Ammon's horn (tissue), 1 donor: ENCODE measurements at regions not wholly inside any gene's neighbourhood (a gene's known extent, or its start where the extent isn't known, plus 50 kb on each side); places are given as distances from the start of the nearest gene placed in this dataset.
"Not testable (repeated sequence)": the region's sequence is repeated elsewhere in the genome, so short reads cannot be mapped to it uniquely, and the experiment has no call there.

Experiments used
- DNase-seq: peaks from one replicate; pipeline ENCODE4 v3.0.0-alpha.2; 2016; ENCODE audit warnings: low spot score

DNA sequence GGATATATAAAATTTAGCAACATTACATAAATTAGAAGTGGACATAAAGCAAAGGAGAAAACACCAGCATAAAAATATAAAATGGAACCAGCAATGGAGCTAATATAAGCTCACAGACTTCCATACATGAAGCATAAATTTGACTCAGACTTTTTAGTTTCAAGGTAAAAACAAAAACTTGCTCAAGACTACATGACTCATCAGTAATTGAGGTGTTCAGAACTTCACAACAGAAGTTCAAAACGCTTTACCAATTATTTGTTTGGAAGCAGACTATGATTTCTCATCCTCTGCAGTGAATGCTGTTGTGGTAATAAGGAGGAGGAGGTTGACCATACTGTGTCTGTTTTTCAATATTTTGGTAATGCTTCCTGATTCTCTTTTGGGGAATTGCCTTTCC, 192.0 kb upstream of the MEIS1 start:
- DNase-seq: not testable (repeated sequence)

DNA sequence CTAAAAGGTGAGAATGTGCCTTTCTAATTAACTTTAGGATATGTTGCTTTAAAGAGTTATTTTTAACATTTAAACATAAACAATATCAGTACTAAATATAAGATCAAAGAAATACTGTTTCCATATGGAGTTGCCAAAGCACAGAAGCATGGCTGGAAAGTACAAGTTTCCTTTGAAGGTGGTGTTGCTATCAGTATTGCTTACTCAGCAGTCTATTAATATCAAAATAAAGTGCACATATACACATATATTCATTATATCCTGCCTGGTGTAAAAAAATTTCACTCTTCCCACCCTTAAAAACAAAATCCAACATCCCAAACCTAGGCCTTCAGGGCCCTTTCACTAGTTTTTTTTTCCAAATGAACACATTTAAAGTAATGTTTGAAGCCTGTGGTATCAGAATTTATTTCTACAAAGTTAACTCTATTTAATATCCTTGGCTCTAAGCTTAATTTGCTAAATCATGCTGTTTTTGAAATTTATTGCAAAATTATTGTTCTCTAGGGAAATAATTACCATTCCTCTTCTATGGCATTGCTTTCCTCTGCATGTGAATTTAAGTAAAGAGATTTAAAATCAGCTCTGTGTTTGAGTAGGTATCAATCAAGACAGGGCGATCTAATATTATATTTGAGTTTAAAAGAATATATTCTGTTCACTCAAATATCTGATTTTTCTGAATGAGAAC, 192.7 kb upstream of the MEIS1 start:
- no peak for DNase-seq

DNA sequence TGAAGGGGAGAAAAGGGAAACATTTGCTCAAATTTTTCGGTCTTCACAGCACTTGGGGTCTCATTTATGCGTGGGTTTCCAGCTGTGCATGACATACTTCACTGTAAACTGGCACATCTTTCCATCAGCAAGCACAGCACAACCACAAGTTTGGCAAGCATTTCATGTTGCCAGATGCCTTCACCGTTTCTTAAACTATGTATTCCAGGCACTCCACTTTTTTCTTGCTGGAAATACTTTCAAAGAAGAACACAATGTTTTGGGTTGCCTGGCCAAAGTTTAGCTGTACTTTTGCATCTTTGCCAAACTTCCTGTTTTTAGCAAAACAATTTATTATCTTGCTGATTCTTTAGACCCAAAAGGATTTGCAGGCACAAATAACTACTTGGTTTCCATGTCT, 194.6 kb upstream of the MEIS1 start:
- peak; percentile 22 for DNase-seq

DNA sequence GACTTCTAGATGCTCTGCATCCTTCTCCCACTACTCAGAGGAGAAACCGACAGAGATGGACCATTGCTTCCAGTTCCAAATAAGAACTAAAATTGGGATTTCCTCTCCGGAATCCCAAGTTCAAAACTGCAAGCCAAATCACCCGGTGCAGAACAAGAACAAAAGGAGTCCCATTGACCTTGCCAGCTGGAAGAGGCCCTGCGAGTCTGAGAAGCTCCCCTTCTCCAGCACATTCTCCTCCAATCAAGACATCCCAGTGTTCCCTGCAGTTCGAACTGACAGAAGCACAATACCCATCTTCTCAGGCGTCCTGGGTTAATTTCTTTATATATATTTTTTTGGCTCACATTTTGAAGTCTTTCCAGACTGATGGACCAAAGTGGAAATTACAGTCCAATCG, 195.3 kb upstream of the MEIS1 start:
- DNase-seq: peak; percentile 33

DNA sequence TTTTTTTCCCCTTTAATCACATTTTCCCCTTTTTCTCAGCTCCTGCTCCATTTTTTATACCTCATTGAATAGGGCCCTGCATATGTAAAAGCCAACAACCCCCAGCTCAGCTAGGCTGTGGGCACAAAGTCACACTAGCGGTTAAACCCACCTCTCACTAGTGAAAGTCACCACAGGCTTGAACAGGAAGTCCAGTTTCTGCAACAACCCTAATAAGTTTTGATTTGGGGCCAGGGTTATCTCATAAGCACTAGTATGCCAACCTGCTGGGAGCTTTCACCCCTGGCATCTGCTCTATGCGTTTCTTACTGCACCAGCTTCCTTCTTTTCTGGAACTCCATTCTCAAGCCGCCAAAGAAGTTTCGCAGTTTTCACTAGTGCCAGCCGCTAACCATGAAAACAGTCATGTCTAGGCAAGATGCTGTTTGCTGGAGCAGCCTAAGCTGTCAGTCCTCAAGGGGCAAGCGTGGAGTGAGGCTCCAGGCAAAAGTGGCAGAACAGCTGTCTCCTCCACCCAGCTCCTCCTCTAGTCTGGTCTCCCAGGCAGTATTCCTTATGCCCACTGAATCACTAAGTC, 197.0 kb upstream of the MEIS1 start:
- no peak for DNase-seq

DNA sequence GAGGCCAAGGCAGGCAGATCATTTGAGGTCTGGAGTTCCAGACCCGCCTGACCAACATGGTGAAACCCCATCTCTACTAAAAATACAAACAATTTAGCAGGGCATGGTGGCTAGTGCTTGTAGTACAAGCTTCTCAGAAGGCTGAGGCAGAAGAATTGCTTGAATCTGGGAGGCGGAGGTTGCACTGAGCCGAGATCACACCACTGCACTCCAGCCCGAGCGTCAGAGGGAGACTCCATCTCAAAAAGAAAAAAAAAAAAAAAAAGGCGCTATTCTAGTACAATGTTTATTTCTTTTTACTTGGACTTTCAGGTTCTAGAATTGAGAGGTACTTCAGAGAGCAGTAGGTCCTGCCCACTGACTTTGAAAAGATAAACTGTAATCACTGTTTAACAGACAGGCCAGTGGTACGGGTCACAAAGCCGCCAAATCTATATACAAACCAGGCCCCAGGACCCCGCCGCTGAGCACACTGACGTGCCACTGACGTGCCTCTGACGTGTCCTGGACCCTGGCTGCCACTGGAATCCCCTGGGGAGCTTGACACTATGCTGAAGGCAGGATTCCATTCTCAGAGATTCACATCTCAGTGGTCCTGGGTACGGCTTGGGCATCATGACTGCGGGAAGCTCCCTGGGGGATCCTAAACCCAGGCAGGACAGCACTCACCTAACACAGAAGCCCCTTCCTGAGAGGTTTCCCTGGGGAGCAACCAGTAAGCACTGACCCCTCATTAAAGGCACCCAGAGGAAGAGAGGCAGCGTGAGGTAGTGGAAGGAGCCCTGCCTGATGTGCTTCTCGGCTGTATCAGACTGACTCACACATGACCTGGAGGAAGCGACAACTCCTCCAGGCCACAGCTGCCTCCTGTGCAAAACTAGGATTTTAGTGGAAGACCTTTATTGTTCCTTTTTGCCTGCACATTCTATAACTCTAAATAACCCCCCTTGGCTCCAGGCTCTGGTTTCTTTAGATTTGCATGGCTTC, 197.8 kb upstream of the MEIS1 start:
- no peak for DNase-seq

DNA sequence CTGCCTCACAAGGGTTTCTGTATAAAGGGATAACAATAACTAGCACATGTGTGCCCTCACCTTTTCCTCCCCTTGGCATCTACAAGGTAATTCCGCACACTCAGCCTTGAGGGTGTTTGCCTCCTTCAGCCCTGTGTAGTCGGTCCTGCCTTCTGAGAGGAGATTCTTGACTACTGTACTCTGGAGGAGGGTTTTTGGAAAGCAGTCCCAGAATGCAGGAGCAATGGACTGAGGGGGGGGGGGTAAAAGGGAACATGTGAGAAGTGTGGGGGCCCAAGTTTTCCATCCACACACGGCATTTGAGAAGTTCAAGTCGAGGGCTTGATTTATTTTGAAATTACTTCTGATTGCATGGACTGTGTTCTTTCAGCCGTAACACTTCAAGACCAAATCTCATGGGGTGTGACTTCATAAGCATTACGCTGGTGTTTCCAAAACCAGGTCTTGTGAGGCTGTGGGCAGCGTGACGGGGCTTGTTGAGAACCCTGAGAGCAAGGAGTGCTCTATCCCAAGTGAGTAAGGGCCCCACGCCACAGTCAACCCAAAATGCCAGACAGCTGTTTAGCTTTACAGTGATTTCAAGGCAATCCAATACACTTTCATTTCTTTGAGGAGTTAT, 198.7 kb upstream of the MEIS1 start:
- DNase-seq: no peak

DNA sequence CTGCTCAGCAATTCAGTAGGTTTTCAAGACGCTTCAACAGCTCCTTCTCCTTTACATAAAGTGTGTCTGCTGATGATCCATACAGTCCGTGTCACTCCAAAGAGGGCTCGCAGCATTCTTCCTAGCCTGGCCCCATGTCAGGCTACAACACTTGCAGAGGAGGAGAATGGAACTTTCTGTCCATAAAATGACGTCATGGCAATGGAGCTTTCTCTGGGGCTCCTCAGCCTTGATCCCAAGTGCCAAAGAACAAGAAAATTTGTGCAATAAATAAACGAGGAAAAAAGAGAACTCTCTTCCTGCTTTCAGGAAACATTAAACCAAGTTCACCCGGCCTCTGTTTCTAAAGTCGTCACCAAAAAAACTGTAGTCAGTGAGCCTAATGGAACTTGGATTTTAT, 199.5 kb upstream of the MEIS1 start:
- no peak for DNase-seq

DNA sequence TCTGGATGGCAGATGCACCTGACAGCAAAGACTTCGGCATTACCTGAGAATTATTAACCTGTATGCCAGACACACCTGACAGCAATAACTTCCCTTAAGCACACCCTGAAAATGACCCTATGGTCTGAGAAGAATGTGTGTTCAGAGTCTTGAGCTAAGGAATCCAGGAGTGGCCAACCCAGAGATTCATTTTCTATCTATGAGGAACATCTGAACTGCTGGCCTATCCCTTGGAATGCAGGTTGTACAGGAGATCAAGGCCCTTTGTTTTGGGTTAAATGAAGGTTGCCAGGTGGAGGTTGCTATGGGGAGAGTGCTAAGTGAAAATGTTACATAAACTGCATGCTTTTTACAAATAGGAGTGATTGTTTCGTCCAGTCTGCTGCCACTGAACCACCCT, 200.9 kb upstream of the MEIS1 start:
- DNase-seq: no peak

DNA sequence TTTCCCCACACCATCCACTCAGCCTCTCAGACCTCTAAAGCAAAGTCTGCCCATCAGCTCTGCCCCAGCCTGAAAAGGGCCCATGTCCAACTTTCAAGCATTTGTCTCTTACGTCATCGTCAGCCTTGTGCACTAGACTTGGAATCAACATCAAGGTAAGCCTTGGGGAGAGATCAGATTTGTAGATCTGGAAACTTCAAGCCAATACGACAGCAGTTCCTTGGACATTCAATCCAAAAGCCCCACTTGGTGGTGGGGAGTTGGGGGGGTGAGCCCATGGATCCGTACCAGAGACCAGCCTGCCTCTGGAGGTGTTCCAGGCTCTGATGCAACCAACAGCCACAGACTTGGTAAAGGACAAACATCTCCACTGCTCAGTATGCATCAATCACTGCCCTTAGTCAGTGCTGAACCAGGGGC, 206.8 kb upstream of the MEIS1 start:
- DNase-seq: no peak

DNA sequence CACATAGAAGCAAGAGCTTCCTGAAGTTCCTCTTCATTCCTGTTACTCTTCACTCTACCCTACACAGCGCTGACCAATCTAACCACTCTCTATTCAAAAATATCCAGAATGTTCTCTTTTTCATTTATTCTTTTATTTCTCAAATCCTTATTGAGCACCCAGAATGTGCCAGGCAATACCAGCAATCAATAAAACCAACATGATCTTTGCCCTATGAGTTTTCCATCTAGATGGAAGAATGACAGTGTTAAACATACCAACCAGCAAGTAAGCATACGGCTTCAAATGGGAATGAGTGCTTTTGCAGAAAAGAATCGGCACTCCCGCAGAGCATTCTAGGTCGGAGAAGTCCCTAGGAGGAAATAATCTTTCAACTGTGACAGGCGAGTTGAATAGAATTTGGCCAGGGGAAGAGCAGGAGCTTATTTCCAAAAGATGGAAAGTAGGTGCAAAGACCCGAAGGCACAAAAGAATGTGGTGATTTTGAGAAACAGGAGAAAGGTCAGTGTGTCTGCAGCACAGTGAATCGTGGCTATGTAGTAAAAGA, 217.8 kb upstream of the MEIS1 start:
- DNase-seq: no peak

DNA sequence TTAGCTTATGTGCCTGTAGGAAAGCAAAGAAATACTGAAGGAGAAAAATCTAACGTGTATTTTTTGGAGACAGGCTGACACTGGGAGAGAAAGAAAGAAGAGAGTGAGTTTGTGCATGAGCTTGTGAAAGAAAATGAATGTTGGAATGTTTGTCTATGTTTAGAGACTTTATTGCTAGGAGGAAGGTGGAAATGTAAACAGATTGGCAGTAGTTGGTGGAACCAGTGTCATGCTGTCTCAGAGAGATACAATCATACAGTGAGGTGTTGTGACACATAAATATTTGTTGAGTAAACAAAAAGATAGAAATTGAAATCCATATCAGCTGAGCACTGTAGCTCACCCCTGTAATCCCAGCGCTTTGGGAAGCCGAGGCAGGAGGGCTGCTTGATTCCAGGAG, 222.2 kb upstream of the MEIS1 start:
- DNase-seq: no peak

DNA sequence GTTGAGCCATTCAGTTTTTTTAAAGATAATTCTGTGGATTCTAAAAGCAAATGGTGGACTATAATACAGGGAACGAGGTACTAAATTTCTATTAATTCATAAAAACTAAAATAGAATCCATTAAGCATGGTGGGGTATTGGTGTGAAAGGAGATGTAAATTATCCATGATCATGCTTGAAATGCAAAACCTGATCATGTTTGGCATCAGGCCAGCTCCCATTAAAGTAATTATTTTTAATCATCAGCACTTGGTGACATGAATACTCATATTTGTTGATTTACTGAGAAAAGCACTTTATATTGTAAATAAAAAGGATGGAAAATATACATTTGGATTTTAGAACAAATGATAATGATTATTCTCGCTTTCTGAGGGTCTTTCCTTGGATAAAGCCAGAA, 232.3 kb upstream of the MEIS1 start:
- DNase-seq: no peak

DNA sequence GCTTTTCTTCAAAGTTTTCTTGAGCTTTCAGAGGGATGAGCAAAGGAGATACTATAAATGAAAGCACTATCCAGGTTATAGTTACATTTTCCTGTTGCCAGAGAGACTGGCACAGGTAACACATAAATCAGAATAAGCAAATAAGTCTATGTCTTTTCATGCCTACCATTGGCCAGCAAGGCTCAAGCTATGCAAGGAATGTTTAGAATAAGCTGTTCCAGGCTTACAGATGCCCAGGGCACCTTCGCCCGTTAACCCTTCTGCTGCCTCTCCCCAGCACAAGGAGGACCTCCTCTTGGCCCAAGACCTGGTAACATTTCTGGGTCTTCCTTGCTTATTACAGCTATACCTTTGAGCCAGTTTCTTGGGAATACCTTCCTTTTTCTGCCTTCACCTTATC, 233.7 kb upstream of the MEIS1 start:
- no peak for DNase-seq

DNA sequence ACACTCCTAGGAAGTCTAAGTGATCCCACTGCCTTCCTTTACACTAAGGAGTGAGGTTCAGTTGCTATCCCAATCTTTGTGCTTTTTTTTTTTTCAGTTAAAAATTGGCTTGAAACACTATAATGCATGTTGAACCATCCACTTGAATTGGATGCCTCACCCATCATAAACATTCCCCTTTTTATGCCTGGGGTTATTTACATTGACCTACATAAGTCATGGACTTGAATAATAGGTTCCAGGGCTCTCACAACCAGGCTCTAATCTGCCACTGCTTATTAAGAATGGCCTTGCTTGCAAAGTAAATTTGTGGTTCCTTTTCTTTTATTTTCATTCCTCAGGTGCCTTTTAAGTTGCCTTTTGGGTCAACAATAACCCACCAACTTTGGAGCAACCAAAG, 236.1 kb upstream of the MEIS1 start:
- no peak for DNase-seq

DNA sequence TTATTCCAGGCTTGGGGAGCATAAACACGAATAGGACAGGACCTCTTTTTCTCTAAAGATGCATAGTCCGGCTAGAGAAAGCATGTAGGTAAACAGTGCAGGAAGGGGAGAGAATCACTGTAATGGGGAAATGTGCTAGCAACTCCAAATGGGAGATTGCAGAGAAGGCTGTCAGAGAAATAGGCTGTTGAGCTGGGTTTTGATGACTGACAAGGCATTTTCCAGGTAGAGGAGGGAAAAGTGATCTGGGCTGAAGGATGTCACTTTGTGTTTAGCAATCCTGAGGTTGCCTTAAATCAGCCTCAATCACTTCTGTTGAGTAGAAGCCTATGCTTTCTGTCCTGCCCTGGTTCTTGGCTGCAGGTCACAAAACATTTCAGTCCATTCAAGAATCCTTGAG, 242.0 kb upstream of the MEIS1 start:
- DNase-seq: no peak

DNA sequence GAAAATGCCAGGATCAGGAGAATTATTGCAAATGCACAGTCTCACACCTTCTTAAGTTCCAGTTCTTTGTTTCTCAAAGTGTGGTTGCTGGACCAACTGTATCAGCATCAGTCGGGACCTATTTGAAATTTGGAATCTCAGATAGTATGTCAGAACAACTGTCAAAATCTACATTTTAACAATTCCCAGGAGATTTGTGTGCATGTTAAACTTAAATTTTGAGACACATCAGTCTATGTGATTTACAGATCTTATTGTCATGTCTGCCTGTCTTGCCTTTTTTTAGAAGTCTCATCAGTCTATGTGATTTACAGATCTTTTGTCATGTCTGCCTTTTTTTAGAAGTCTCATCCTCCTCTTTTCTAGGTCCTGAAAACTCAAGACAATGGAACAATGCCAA, 243.6 kb upstream of the MEIS1 start:
- DNase-seq: no peak

DNA sequence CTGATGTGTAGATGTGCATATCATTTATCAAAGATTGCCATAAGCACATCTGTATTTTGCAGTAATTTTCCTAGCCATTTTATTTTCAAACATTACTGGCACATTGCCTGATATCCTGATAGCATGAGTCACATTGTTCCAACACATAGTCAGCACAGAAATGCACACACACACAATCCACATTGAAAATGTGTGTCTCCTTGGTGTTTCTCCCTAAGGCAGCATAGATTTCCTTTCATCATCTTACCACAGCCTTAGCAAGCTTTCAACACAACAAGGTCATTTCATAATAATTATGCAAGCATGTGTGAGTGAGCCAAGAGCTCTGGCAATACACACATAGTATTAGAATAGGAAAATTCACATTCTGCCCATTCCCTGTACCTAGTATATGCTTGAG, 245.4 kb upstream of the MEIS1 start:
- no peak for DNase-seq

DNA sequence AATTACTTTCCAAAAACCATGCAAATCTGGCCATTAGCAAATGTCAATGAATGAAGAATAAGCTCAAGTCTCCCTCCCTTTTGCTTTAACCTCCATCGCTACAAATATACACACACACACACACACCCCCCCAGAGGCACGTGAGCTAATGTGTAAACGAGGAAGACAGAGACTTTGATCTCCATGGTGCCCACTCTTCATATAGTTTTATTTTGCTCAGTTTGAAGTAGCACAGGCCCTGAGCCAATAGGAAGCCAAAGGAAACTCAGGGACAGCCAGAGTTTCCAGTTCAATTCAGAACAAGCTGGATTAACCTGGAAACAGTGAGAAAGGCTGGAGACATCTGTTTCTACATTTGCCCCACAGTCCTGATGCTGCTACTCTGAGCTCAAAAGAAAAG, 248.4 kb upstream of the MEIS1 start:
- no peak for DNase-seq

DNA sequence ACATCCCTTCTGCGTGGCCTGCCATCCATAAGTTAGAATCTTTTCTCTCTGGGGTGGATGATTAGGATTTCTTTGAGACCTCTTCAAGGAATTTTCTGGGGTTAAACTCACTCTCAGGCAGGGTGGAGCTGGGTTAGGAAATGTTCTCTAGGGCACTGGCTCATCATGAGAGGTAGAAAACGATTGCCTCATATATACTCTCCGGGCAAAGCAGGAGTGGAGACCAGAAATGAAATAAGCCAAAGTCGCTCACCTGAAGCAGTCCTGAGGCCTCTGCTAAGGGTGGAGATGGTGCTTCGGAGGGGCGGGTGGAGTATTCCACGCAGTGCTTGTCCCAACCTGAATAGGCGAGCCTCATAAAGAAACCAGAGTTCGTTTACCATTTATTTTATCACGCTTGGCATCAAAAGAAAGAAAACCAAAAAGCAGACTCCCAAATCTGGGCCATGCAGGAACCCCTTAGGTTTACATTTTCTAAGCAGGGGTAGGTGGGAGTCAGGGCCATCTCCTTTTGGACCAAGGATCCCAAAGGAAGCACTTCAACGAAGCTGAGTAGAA, 249.3 kb upstream of the MEIS1 start:
- DNase-seq: no peak

DNA sequence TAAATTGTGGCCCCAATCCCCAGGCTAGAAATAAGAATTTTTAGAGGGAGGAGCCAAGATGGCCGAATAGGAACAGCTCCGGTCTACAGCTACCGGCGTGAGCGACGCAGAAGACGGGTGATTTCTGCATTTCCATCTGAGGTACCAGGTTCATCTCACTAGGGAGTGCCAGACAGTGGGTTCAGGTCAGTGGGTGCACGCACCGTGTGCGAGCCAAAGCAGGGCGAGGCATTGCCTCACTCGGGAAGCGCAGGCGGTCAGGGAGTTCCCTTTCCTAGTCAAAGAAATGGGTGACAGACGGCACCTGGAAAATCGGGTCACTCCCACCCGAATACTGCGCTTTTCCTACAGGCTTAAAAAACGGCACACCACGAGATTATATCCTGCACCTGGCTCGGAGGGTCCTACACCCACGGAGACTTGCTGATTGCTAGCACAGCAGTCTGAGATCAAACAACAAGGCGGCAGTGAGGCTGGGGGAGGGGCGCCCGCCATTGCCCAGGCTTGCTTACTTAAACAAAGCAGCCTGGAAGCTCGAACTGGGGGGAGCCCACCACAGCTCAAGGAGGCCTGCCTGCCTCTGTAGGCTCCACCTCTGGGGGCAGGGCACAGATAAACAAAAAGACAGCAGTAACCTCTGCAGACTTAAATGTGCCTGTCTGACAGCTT, 257.7 kb upstream of the MEIS1 start:
- DNase-seq: not testable (repeated sequence)
